ENCODE measurements at regions not wholly inside any gene's neighbourhood (a gene's known extent, or its start where the extent isn't known, plus 50 kb on each side); places are given as distances from the start of the nearest gene placed in this dataset.
"Not testable (repeated sequence)": the region's sequence is repeated elsewhere in the genome, so short reads cannot be mapped to it uniquely, and the experiment has no call there.

DNA sequence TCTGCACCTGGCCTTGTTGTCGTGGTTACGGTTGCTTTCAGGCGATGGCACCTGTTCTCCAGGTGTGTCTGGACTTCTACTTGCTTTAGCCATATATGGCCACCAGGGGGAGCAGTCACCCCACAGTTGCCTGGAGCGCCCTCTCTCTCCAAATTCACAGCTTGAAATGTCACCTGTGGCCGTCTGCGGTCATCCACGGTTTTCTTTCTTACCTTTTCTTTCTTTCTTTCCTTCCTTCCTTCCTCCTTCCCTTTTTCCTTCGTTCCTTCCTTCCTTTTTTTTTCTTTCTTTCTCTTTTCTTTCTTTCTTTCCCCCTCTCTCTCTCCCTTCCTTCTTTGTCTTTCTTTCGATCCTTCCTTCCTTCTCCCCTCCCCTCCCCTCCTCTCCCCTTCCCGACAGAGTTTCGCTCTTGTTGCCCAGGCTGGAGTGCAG is 150.5 kb upstream of the VKORC1L1 start:
- peaks cover 4% of the 10 kb centered on the region for H3K36me3 ChIP-seq
- no peak overlapping the region for H3K27ac ChIP-seq (replicated peaks)
- no peaks in the 10 kb centered on the region for H3K9me3 ChIP-seq (replicated peaks)
- H3K4me3 ChIP-seq: no peak overlapping the region
- DNase-seq: peak; percentile 20
- no peaks in the 10 kb centered on the region for H3K27me3 ChIP-seq (ENCODE audit: low read depth)
- TF ChIP-seq, protein P1, sequence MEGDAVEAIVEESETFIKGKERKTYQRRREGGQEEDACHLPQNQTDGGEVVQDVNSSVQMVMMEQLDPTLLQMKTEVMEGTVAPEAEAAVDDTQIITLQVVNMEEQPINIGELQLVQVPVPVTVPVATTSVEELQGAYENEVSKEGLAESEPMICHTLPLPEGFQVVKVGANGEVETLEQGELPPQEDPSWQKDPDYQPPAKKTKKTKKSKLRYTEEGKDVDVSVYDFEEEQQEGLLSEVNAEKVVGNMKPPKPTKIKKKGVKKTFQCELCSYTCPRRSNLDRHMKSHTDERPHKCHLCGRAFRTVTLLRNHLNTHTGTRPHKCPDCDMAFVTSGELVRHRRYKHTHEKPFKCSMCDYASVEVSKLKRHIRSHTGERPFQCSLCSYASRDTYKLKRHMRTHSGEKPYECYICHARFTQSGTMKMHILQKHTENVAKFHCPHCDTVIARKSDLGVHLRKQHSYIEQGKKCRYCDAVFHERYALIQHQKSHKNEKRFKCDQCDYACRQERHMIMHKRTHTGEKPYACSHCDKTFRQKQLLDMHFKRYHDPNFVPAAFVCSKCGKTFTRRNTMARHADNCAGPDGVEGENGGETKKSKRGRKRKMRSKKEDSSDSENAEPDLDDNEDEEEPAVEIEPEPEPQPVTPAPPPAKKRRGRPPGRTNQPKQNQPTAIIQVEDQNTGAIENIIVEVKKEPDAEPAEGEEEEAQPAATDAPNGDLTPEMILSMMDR (IDR thresholded peaks at IDR 0.05; ENCODE audit: borderline replicate concordance): peak; percentile 78
- no peaks in the 10 kb centered on the region for H3K4me1 ChIP-seq
- intact Hi-C loops (cut with micrococcal nuclease): no loop called here

DNA sequence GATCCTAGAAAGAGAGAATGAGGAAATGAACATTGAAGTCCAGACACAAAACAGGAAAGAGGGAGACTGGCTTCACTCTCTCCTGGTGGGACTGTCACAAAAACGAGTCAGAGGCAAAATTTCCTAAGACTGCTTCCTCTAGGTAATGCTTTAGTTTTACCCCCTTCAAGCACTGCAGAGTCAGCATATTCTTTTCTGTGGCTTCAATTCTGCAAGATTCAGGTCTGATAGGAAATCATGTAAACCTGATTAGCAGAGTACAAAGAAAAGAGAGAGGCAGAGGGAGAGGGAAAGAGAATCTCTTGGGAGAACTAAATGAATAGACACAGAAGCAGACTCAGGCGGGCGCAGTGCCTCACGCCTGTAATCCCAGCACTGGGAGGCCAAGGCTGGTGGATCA is 145.7 kb upstream of the VKORC1L1 start:
- DNase-seq; H3K4me3 ChIP-seq; intact Hi-C loops (cut with micrococcal nuclease); H3K4me1 ChIP-seq; H3K9me3 ChIP-seq (replicated peaks); H3K27me3 ChIP-seq (ENCODE audit: low read depth); H3K27ac ChIP-seq (replicated peaks); H3K36me3 ChIP-seq: not testable (repeated sequence)

DNA sequence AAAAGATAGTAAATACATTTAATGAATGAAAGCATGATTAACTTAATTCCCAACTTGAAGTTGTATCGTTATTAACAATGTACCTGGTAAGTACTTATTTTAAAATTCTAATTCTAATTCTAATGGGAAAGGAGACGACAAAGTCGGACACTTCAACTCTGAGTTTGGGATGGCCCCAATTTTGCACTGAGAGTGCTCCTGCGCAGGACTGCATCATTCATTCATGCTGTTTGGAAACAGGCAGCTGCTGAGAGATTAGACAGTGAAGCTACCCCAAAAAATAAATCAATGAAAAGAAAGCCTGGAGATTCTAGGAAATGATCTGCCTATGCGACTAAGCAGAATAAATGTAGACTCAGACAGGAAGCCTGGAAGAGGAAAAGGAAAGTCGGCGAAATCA is 141.7 kb upstream of the VKORC1L1 start:
- H3K4me1 ChIP-seq: peaks cover 4% of the 10 kb centered on the region
- no peaks in the 10 kb centered on the region for H3K9me3 ChIP-seq (replicated peaks)
- H3K36me3 ChIP-seq: peaks cover 8% of the 10 kb centered on the region
- intact Hi-C loops (cut with micrococcal nuclease): no loop called here
- TF ChIP-seq, protein P1 (IDR thresholded peaks at IDR 0.05; ENCODE audit: borderline replicate concordance): no peak
- H3K4me3 ChIP-seq: peak overlapping the region; percentile 57
- no peaks in the 10 kb centered on the region for H3K27me3 ChIP-seq (ENCODE audit: low read depth)
- no peak overlapping the region for H3K27ac ChIP-seq (replicated peaks)
- no peak for DNase-seq

DNA sequence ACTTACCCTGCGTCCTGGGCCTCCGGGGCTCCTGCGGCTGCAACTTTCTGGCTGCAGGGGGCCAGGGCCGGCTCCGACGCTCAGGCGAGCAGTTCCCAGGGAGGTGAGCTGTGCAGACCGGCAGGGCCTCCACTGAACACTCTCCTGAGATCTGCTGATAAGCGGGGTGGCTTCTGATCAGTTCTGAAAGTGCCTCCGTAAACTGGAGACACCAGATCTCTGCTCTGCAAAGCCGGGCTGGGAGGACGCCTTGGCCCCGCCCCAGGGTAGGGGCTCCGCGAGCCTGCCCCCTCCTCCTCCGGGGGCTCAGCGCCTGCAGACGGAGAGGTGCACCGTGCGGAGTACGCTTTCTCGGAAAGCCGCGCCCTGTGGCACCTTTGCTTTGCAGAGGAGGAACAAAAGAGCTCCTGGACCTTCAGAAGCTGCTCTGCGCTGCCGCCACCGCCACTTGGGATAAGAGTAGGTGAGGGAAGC is 141.3 kb upstream of the VKORC1L1 start:
- Histone ChIP-seq H3K27me3 (ENCODE audit: low read depth) (no peaks in the 10 kb centered on the region), H3K27ac (replicated peaks) (no peak overlapping the region), H3K9me3 (replicated peaks) (no peaks in the 10 kb centered on the region), H3K4me3 (peak overlapping the region; percentile 57), H3K4me1 (peaks cover 4% of the 10 kb centered on the region), H3K36me3 (peaks cover 4% of the 10 kb centered on the region)
- DNase-seq: peak; percentile 18
- intact Hi-C loops (cut with micrococcal nuclease): no loop called here
- TF ChIP-seq, protein P1 (IDR thresholded peaks at IDR 0.05; ENCODE audit: borderline replicate concordance): no peak

DNA sequence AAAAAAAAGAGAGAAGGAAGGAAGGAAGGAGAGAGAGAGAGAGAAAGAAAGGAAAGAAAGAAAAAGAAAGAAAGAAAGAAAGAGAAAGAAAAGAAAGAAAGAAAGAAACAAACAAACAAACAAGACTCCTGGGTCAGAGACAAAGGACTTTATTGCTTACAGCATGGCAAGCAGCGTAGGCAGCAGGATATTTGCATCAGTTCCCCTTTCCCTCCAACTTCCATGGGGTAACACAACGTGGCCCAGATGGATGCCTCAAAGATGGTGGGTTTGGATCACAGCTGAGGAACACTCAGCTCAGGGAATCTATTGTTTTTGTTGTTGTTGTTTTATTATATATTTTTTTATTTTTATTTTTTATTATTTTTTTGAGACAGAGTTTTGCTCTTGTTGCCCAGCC is 128.5 kb upstream of the VKORC1L1 start:
- Histone ChIP-seq H3K9me3 (replicated peaks) (no peaks in the 10 kb centered on the region), H3K4me3 (no peak overlapping the region), H3K27me3 (ENCODE audit: low read depth) (no peaks in the 10 kb centered on the region), H3K36me3 (peaks cover 8% of the 10 kb centered on the region), H3K4me1 (peaks cover 5% of the 10 kb centered on the region), H3K27ac (replicated peaks) (no peak overlapping the region)
- no peak for DNase-seq
- intact Hi-C loops (cut with micrococcal nuclease): no loop called here
- TF ChIP-seq, protein P1 (IDR thresholded peaks at IDR 0.05; ENCODE audit: borderline replicate concordance): no peak

DNA sequence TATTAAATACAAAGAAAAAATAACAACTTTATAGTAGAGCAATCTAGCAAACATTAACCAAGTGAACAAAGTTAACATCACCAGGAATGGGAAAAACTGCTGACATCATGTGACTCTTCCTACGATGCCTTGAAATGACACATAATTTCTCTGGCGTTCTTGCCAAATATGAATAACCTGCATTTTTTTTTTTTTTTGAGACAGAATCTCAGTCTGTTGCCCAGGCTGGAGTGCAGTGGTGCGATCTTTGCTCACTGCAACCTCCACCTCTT is 126.5 kb upstream of the VKORC1L1 start:
- no peak overlapping the region for H3K27ac ChIP-seq (replicated peaks)
- DNase-seq: no peak
- no peaks in the 10 kb centered on the region for H3K36me3 ChIP-seq
- H3K27me3 ChIP-seq (ENCODE audit: low read depth): no peaks in the 10 kb centered on the region
- no peaks in the 10 kb centered on the region for H3K9me3 ChIP-seq (replicated peaks)
- H3K4me1 ChIP-seq: peaks cover 23% of the 10 kb centered on the region
- intact Hi-C loops (cut with micrococcal nuclease): no loop called here
- TF ChIP-seq, protein P1 (IDR thresholded peaks at IDR 0.05; ENCODE audit: borderline replicate concordance): no peak
- H3K4me3 ChIP-seq: no peak overlapping the region
